HG03280 (cell line): ENCODE measurements at regions not wholly inside any gene's neighbourhood (a gene's known extent, or its start where the extent isn't known, plus 50 kb on each side); places are given as distances from the start of the nearest gene placed in this dataset.

Experiments
- ATAC-seq: cut with Tn5 transposase; IDR thresholded peaks from one replicate; pipeline ENCODE4 v1.9.1; 2021; ENCODE audit warnings: mild to moderate bottlenecking, moderate library complexity; ENCODE audit not compliant: unreplicated experiment

DNA sequence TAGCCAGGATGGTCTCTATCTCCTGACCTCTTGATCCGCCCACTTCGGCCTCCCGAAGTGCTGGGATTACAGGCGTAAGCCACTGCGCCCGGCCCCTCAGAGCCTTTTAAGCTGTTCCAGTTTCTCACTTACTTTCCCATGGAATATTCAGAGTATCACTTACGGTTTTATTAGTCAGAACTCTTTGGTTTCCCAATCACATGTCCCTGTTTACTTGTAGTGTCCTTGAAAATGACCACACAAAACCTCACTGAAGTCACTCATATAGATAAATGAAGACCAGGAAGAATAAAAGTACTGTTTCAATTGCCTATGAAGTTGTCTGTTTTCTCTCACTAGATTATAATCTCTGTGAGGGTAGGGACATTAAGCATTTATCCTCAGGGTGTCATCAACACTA is 217.2 kb upstream of the HCCS start:
- ATAC-seq: no peak

GRCh38 chrX:10897768-10898167 is 213.4 kb upstream of the HCCS start:
- no peak for ATAC-seq

GRCh38 chrX:10900585-10901289 is 210.4 kb upstream of the HCCS start:
- no peak for ATAC-seq

- ATAC-seq: no peak
Measured at GRCh38 chrX:10901290-10901633, 209.9 kb upstream of the HCCS start.

- ATAC-seq: no peak
Measured at GRCh38 chrX:10902001-10902400, 209.1 kb upstream of the HCCS start.

- no peak for ATAC-seq
Measured at GRCh38 chrX:10903523-10903922, 207.6 kb upstream of the HCCS start.

DNA sequence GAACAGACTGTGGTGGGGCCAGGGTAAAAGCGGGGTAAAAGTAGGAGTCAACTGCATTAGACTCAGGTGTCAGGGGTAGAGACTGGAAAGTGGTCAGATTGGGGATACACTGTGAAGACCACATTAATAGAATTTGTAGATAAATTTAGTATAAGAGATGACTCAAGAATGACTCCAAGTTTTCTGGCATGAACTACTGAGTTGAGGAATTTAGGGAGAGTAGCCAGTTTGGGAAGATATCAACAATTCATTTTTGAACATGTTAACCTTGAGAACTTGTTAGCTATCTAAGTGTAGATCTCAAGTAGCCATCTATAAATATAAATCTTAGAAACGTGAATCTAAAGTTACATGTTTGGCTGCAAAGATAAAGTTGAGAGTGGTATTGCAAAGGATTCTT is 206.9 kb upstream of the HCCS start:
- ATAC-seq: no peak

DNA sequence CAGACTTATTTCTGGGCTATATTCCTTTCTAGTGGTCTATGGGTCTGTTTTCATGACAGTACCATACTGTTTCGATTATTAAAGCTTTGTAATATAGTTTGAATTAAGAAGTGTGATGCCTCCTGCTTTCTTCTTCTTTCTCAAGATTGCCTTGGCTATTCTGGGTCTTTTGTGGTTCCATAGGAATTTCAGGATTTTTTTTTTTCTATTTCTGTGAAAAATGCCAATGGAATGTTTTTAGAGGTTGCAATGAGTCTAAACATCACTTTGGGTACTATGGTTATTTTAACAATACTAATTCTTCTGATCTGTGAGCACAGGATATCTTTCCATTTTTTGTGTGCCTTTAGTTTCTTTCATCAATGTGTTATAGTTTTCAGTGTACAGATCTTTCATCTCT is 204.3 kb upstream of the HCCS start:
- ATAC-seq: no peak

- no peak for ATAC-seq
Measured at GRCh38 chrX:10922159-10922558, 189.0 kb upstream of the HCCS start.

DNA sequence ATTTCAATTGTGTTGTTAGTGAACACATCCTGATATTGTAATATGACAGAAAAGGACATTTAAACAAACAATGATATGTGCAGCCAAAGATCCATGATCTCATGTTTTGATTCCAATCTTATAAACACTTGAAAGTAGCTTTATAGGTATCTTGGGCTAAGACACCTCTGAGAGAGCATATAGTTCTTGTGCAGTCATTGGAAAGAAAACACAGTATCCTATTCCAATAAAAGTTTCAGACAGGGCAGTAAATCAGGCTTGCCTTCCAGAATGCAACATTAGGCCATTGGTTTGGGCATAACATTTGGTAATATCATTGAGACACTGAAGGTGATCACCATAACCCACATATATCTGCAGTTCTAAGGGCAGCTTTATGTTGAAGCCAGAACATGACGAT is 188.3 kb upstream of the HCCS start:
- ATAC-seq: no peak

GRCh38 chrX:10923466-10923865 is 187.7 kb upstream of the HCCS start:
- no peak for ATAC-seq

GRCh38 chrX:10926404-10926803 is 184.7 kb upstream of the HCCS start:
- no peak for ATAC-seq

DNA sequence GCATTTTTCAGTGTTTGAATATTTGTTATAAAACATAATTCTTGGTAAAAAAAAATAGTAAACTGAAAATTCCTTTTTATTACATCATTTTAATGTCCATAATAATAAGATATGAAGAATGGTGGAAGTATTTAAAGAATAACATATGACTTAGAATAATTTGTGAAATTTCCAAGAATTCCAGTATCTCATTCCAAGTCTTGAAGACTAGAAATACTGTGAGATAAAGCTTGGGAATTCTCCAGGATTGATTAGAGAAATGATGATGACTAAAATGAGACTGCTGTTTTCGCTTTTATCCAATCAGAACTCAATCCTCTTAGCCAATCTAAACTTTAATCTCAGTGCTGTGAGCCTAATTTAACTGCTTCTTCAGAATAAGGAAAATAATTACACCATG is 184.2 kb upstream of the HCCS start:
- no peak for ATAC-seq

GRCh38 chrX:10929747-10930146 is 181.4 kb upstream of the HCCS start:
- ATAC-seq: no peak

GRCh38 chrX:10930151-10930550 is 181.0 kb upstream of the HCCS start:
- no peak for ATAC-seq

GRCh38 chrX:10931976-10932375 is 179.2 kb upstream of the HCCS start:
- ATAC-seq: no peak

GRCh38 chrX:10932842-10933440 is 178.2 kb upstream of the HCCS start:
- ATAC-seq: no peak

DNA sequence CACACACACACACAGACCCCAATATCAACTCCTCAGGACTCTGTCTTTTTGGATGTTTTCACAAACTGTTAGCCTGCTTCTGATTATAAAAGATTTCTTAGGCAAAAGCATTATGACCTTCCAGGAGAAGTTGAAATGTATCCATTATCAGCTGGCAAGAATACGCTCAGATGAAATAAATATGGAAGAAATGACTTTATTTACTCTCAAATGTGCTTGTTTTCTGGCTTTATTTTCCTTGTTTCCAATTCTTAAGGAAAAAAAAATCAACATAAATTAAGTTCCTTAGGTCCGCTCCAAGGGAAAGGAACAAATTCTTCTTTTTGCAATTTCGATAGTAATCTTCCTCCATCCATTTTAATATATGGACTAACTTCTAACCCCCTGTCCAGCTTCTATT is 175.6 kb upstream of the HCCS start:
- no peak for ATAC-seq

- ATAC-seq: no peak
Measured at GRCh38 chrX:10936976-10937375, 174.2 kb upstream of the HCCS start.

DNA sequence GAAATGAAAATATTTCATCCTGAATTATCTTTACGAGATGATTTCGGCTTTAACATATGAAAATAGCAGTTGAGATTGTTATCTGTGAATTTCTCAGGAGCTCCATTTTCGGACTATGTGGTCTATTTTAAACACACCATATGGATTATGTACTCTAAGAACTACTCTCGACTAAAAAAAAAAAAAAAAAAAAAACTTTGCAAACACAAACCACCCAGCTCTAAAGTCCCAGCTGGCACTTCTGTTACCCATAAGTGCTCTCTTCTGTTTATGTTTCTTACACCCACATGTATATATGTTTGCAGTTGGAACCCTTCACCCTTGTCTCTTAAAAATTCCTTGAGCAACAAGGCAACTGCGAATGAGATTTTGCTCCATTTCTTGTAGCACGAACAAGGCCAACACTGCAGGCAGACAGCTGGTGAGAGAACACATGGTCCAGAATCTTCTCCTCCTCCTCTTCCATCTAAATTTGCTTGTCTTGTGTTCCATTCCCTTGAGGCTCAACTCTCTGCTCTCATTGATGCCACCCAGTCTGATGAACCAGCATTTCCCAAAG is 172.7 kb upstream of the HCCS start:
- ATAC-seq: no peak

- ATAC-seq: no peak
Measured at GRCh38 chrX:10939424-10939823, 171.7 kb upstream of the HCCS start.

DNA sequence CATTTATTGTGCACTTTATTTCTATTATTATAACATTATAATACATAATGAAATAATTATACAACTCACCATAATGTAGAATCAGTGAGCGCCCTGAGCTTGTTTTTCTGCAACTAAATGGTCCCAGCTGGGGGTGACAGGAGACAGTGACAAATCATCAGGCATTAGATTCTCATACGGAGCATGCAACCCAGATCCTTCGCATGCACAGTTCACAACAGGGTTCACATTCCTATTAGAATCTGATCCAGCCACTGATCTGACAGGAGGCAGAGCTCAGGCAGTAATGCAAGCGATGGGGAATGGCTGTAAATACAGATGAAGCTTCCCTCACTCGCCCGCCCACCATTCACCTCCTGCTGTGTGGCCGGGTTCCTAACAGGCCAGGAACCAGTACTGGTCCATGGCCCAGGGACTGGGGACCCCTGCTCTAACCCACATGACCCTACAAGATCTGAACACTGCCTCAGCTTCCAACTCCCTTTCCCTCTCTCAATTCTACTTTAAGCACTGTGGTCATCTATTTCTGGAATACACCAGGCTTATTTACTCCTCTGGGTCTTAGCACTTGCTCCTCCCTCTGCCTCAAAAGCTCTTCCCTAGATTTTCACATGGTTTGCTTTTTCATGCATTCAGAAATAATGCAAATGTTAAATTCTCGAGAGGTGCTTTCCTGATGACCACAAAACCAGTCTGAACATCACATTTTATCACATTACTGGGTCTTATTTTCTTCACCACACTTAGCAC is 166.8 kb upstream of the HCCS start:
- ATAC-seq: no peak
